Endothelial cell of umbilical vein (primary cell): ENCODE measurements at regions not wholly inside any gene's neighbourhood (a gene's known extent, or its start where the extent isn't known, plus 50 kb on each side); places are given as distances from the start of the nearest gene placed in this dataset.

Experiments
- BruUV-seq: library from RNA; stranded (reverse); fragments of 400-500 nt; replicated peaks from 2 replicates; lab custom pipeline; 2021; lab: Mats Ljungman, UMichigan
- CTCF ChIA-PET: fragments of 300-600, 350-600 bp; sonication (Branson Sonifier 250); formaldehyde crosslinking; loops from one replicate; lab custom pipeline; 2021; ENCODE audit warnings: antibody characterized with exemption, inconsistent platforms; lab: Charles Lee
- POLR2A ChIA-PET: fragments of 300-600, 350-600 bp; sonication (Branson Sonifier 250); formaldehyde crosslinking; loops from one replicate; lab custom pipeline; 2021; ENCODE audit warnings: antibody characterized with exemption, inconsistent platforms; lab: Charles Lee
- DNase-seq: peaks from one replicate; pipeline ENCODE4 v3.0.0-alpha.2; 2011; ENCODE audit warnings: low read depth, low spot score
- FAIRE-seq: peaks from 2 replicates; lab custom pipeline; 2011; peaks lifted over from hg19 to GRCh38; lab: Jason Lieb, UNC
- H2AFZ ChIP-seq: 2 replicates; pipeline ENCODE4 v1.6.0; 2012; ENCODE audit warnings: low read depth, low read length, control low read depth, inconsistent platforms
- H3K27ac ChIP-seq: 2 replicates; pipeline ENCODE4 v1.5.1; 2011; ENCODE audit warnings: low read depth, mild to moderate bottlenecking, control low read depth, low read length, moderate library complexity; ENCODE audit not compliant: insufficient read depth
- H3K27me3 ChIP-seq, 2 experiments: 2 replicates each; pipeline versions ENCODE4 v1.6.0 to v1.6.1; 2011; ENCODE audit warnings: low read length in 2 of 2, mixed read lengths in 1 of 2; ENCODE audit not compliant: control insufficient read depth in 2 of 2, insufficient read depth in 2 of 2
- H3K36me3 ChIP-seq, 2 experiments: 2 replicates in 1 of 2; 3 replicates in 1 of 2; pipeline ENCODE4 v1.5.1; 2011; ENCODE audit warnings: low read length in 2 of 2, mild to moderate bottlenecking in 1 of 2, moderate library complexity in 1 of 2; ENCODE audit not compliant: control insufficient read depth in 2 of 2, insufficient read depth in 2 of 2; ENCODE audit errors: extremely low read depth in 1 of 2
- H3K4me1 ChIP-seq: 3 replicates; pipeline ENCODE4 v1.5.1; 2011; ENCODE audit warnings: mild to moderate bottlenecking, low read length; ENCODE audit not compliant: control insufficient read depth, insufficient read depth; ENCODE audit errors: extremely low read depth
- H3K4me2 ChIP-seq: 2 replicates; pipeline ENCODE4 v1.6.1; 2011; ENCODE audit warnings: low read length, control low read depth, mixed read lengths; ENCODE audit not compliant: insufficient read depth
- H3K4me3 ChIP-seq, 3 experiments: fragments of 200-600 bp in 1 of 3; sonication (generic), shearing (Covaris generic) in 1 of 3; replicated peaks in 1 of 3; 2 replicates each; pipeline ENCODE4 v1.5.1; 2011 to 2016; ENCODE audit warnings: control low read depth in 3 of 3, low read length in 3 of 3, mild to moderate bottlenecking in 2 of 3, inconsistent platforms in 1 of 3, low read depth in 1 of 3, moderate library complexity in 1 of 3; ENCODE audit not compliant: insufficient read depth in 1 of 3
- H3K79me2 ChIP-seq: 2 replicates; pipeline ENCODE4 v1.6.0; 2012; ENCODE audit warnings: low read length, inconsistent platforms; ENCODE audit not compliant: control insufficient read depth, insufficient read depth
- H3K9ac ChIP-seq: replicated peaks from 2 replicates; pipeline ENCODE3; 2011; ENCODE audit warnings: low read length, control low read depth; ENCODE audit not compliant: insufficient read depth; ENCODE audit errors: extremely low read depth
- H3K9me1 ChIP-seq: replicated peaks from 3 replicates; pipeline ENCODE4 v1.6.0; 2011; ENCODE audit warnings: mild to moderate bottlenecking, low read length; ENCODE audit not compliant: control insufficient read depth, insufficient read depth; ENCODE audit errors: extremely low read depth
- H3K9me3 ChIP-seq: replicated peaks from 2 replicates; pipeline ENCODE4 v1.5.1; 2012; ENCODE audit warnings: low read length, inconsistent platforms; ENCODE audit not compliant: control insufficient read depth, insufficient read depth
- H4K20me1 ChIP-seq: replicated peaks from 2 replicates; pipeline ENCODE3; 2011; ENCODE audit warnings: mild to moderate bottlenecking, low read length; ENCODE audit not compliant: control insufficient read depth, insufficient read depth; ENCODE audit errors: extremely low read depth
- CTCF ChIP-seq, 2 donors: IDR thresholded peaks; 1 replicate in 1 of 2; 2 replicates in 1 of 2; pipeline ENCODE4 v1.5.1; 2011; ENCODE audit warnings: low read length in 2 of 2, mild to moderate bottlenecking in 2 of 2, moderate library complexity in 2 of 2, control low read depth in 1 of 2, inconsistent platforms in 1 of 2, low read depth in 1 of 2; ENCODE audit not compliant: insufficient read depth in 1 of 2; ENCODE audit errors: extremely low read depth in 1 of 2
- EZH2 ChIP-seq: IDR thresholded peaks from 2 replicates; pipeline ENCODE4 v1.6.1; 2012; ENCODE audit warnings: borderline replicate concordance, low read depth, mild to moderate bottlenecking, moderate library complexity, low read length, inconsistent platforms; ENCODE audit not compliant: severe bottlenecking
- FOS ChIP-seq: IDR thresholded peaks from 2 replicates; pipeline ENCODE4 v1.6.1; 2011; ENCODE audit warnings: mild to moderate bottlenecking, low read length, moderate library complexity, borderline replicate concordance; ENCODE audit not compliant: insufficient read depth
- GATA2 ChIP-seq: IDR thresholded peaks from 2 replicates; pipeline ENCODE4 v1.7.0; 2011; ENCODE audit warnings: low read depth, mild to moderate bottlenecking, moderate library complexity, mixed read lengths, low read length; ENCODE audit not compliant: insufficient read length, insufficient read depth
- JUN ChIP-seq: IDR thresholded peaks from 2 replicates; pipeline ENCODE4 v1.6.1; 2011; ENCODE audit warnings: borderline replicate concordance, low read depth; ENCODE audit not compliant: insufficient read length, insufficient read depth
- MAX ChIP-seq: IDR thresholded peaks from 2 replicates; pipeline ENCODE4 v1.6.1; 2011; ENCODE audit not compliant: insufficient read depth, insufficient read length
- MYC ChIP-seq: IDR thresholded peaks from one replicate; pipeline ENCODE4 v1.6.1; 2011; ENCODE audit warnings: mild to moderate bottlenecking, low read depth, low read length
- POLR2A ChIP-seq: IDR thresholded peaks from 2 replicates; pipeline ENCODE4 v1.6.1; 2012; ENCODE audit warnings: low read depth, mild to moderate bottlenecking, control low read depth, low read length
- POLR2AphosphoS5 ChIP-seq: IDR thresholded peaks from 2 replicates; pipeline ENCODE4 v1.6.1; 2012; ENCODE audit warnings: low read depth, mild to moderate bottlenecking, control low read depth, low read length, moderate library complexity; ENCODE audit not compliant: insufficient read depth
- dilution Hi-C: fragments of 300-500 bp; cut with MboI; formaldehyde crosslinking; loops from one replicate; pipeline ENCODE4 v1.15.0; 2019; ENCODE audit warnings: low sequenced_read_pairs; ENCODE audit not compliant: extremely low pct_ligation_motif_present
- intact Hi-C: fragments of 100-400 bp; cut with micrococcal nuclease; formaldehyde crosslinking; loops from one replicate; pipeline ENCODE4 v1.10.0; 2022

- Histone ChIP-seq H3K27ac (no peak overlapping the region), H3K9ac (no peak overlapping the region), H3K27me3 (no peaks in the 10 kb centered on the region), H3K4me2 (no peak overlapping the region), H3K79me2 (no peaks in the 10 kb centered on the region), H3K9me1 (no peaks in the 10 kb centered on the region), H4K20me1 (no peaks in the 10 kb centered on the region), H3K4me3 (no peak overlapping the region), H3K9me3 (no peaks in the 10 kb centered on the region), H2AFZ (no peak overlapping the region), H3K36me3 (no peaks in the 10 kb centered on the region), H3K4me1 (no peaks in the 10 kb centered on the region)
- FAIRE-seq = no peak
- ChIA-PET POLR2A (no interaction called here), CTCF (interaction anchor here (1.0 to 1.7 kb wide), 2 partner anchors 10 to 14 kb away, joined by 3 to 5 read pairs; no protein-coding TSS in a partner anchor)
- intact Hi-C loops = no loop called here
- TF ChIP-seq CTCF (IDR thresholded peaks at IDR 0.05; ENCODE audit: extremely low read depth in 1 of 2, insufficient read depth in 1 of 2, low read depth in 1 of 2, low read length in 2 of 2) = no peak
- TF ChIP-seq MYC = no peak
- no peak for TF ChIP-seq FOS
- no peak for TF ChIP-seq EZH2
- TF ChIP-seq MAX = no peak
- no peak for TF ChIP-seq POLR2AphosphoS5
- TF ChIP-seq POLR2A = no peak
- no peak for TF ChIP-seq GATA2
- TF ChIP-seq JUN = no peak
- DNase-seq = no peak
- dilution Hi-C loops = no loop called here
- no TSS peak for BruUV-seq
Observed at GRCh38 chr12:111257435-111257902, 111.4 kb downstream of the PHETA1 start.
